SK-N-SH treated with all-trans-retinoic acid at 6 μM for 48 hours (cell line): ENCODE measurements at regions not wholly inside any gene's neighbourhood (a gene's known extent, or its start where the extent isn't known, plus 50 kb on each side); places are given as distances from the start of the nearest gene placed in this dataset.

Experiments
- ARNTL ChIP-seq: fragments of 450-650 bp; formaldehyde crosslinking; IDR thresholded peaks from 2 replicates; pipeline ENCODE4 v1.5.0; 2020; ENCODE audit warnings: low read depth, mild to moderate bottlenecking, moderate library complexity, borderline replicate concordance
- CREB5 ChIP-seq: fragments of 250-450 bp; sonication (Bioruptor Pico); IDR thresholded peaks from 2 replicates; pipeline ENCODE4 v1.5.1; 2020; ENCODE audit warnings: low read depth, mild to moderate bottlenecking, moderate library complexity
- CSRNP3 ChIP-seq: fragments of 250-450 bp; sonication (Bioruptor Pico); IDR thresholded peaks from 2 replicates; pipeline ENCODE4 v1.5.1; 2021; ENCODE audit warnings: mild to moderate bottlenecking, moderate library complexity
- ISL1 ChIP-seq: fragments of 250-450 bp; sonication (Bioruptor Pico); IDR thresholded peaks from 2 replicates; pipeline ENCODE4 v2.1.2; 2022; ENCODE audit warnings: mild to moderate bottlenecking, moderate library complexity
- PPARA ChIP-seq: fragments of 250-450 bp; sonication (Bioruptor Pico); IDR thresholded peaks from 2 replicates; pipeline ENCODE4 v1.5.0; 2020; ENCODE audit warnings: mild to moderate bottlenecking, borderline replicate concordance
- RARB ChIP-seq: fragments of 250-450 bp; sonication (Bioruptor Pico); IDR thresholded peaks from 2 replicates; pipeline ENCODE4 v1.8.0; 2021; ENCODE audit warnings: mild to moderate bottlenecking, moderate library complexity
- ZFP30 ChIP-seq: fragments of 450-650 bp; formaldehyde crosslinking; IDR thresholded peaks from 2 replicates; pipeline ENCODE4 v1.5.0; 2022; ENCODE audit warnings: mild to moderate bottlenecking, moderate library complexity
- ZNF565 ChIP-seq: fragments of 450-650 bp; formaldehyde crosslinking; conservative IDR thresholded peaks from 2 replicates; pipeline ENCODE4 v1.5.0; 2020; ENCODE audit warnings: low read depth, mild to moderate bottlenecking, moderate library complexity

GRCh38 chr2:121125350-121125749, 159.7 kb downstream of the TFCP2L1 start:
- TF ChIP-seq ISL1 (CRISPR knock-in tag) (no peak), ZFP30 (CRISPR knock-in tag) (no peak), ARNTL (CRISPR knock-in tag) (no peak), PPARA (no peak), RARB (CRISPR knock-in tag) (no peak), ZNF565 (CRISPR knock-in tag) (no peak), CREB5 (CRISPR knock-in tag) (no peak), CSRNP3 (CRISPR knock-in tag) (no peak)
